K562 (cell line): ENCODE measurements at regions not wholly inside any gene's neighbourhood (a gene's known extent, or its start where the extent isn't known, plus 50 kb on each side); places are given as distances from the start of the nearest gene placed in this dataset.

ENCODE experiments used
- CHD4 ChIP-seq: fragments of 200-600 bp; sonication (generic); IDR thresholded peaks from 3 replicates; pipeline ENCODE4 v1.6.1; 2012; ENCODE audit warnings: low read depth, mild to moderate bottlenecking, mixed read lengths, low read length, inconsistent platforms; ENCODE audit not compliant: insufficient read depth, insufficient replicate concordance, poor library complexity, severe bottlenecking
- TF ChIP-seq, protein P1 (sequence below), 2 experiments: fragments of 450-650 bp in 1 of 2; sonication (generic) in 1 of 2; formaldehyde crosslinking in 1 of 2; IDR thresholded peaks; 2 replicates each; pipeline versions ENCODE4 v1.7.1 to v1.9.0; 2016 to 2022; ENCODE audit warnings: inconsistent platforms in 1 of 2, mild to moderate bottlenecking in 1 of 2, missing genetic modification reagents in 1 of 2
- TF ChIP-seq, protein P2 (sequence below), 2 experiments: fragments of 450-650 bp in 1 of 2; sonication (generic) in 1 of 2; formaldehyde crosslinking in 1 of 2; IDR thresholded peaks in 1 of 2; conservative IDR thresholded peaks in 1 of 2; 2 replicates each; pipeline versions ENCODE4 v1.6.1 to v1.8.1; 2016 to 2023; ENCODE audit warnings: mild to moderate bottlenecking in 2 of 2, moderate library complexity in 2 of 2, inconsistent platforms in 1 of 2, missing genetic modification reagents in 1 of 2

DNA sequence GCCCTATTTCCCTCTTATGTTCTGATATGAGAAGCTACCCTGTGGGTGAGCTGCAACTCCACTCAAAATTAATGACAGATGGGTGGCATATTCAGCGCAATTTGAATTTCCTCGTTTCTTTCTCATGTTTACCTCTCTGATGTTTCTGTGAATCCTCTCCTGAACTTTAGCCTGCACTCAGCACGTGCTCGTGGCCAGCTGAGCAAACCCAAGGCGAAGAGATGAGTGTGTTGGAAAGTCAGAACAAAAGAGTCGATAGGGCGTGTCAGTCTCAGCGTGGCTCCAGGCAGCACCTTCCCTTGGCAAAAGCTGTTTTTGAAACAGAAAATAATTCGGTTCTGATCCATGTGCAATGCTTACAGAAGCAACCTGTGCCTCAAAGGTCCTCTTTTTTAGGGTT is 226.1 kb upstream of the GMDS start (continued):
- TF ChIP-seq, protein P1, sequence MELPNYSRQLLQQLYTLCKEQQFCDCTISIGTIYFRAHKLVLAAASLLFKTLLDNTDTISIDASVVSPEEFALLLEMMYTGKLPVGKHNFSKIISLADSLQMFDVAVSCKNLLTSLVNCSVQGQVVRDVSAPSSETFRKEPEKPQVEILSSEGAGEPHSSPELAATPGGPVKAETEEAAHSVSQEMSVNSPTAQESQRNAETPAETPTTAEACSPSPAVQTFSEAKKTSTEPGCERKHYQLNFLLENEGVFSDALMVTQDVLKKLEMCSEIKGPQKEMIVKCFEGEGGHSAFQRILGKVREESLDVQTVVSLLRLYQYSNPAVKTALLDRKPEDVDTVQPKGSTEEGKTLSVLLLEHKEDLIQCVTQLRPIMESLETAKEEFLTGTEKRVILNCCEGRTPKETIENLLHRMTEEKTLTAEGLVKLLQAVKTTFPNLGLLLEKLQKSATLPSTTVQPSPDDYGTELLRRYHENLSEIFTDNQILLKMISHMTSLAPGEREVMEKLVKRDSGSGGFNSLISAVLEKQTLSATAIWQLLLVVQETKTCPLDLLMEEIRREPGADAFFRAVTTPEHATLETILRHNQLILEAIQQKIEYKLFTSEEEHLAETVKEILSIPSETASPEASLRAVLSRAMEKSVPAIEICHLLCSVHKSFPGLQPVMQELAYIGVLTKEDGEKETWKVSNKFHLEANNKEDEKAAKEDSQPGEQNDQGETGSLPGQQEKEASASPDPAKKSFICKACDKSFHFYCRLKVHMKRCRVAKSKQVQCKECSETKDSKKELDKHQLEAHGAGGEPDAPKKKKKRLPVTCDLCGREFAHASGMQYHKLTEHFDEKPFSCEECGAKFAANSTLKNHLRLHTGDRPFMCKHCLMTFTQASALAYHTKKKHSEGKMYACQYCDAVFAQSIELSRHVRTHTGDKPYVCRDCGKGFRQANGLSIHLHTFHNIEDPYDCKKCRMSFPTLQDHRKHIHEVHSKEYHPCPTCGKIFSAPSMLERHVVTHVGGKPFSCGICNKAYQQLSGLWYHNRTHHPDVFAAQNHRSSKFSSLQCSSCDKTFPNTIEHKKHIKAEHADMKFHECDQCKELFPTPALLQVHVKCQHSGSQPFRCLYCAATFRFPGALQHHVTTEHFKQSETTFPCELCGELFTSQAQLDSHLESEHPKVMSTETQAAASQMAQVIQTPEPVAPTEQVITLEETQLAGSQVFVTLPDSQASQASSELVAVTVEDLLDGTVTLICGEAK (IDR thresholded peaks at IDR 0.05), result no peak
- TF ChIP-seq, protein P1 (CRISPR knock-in tag; IDR thresholded peaks at IDR 0.05), result no peak
- TF ChIP-seq, protein P2, sequence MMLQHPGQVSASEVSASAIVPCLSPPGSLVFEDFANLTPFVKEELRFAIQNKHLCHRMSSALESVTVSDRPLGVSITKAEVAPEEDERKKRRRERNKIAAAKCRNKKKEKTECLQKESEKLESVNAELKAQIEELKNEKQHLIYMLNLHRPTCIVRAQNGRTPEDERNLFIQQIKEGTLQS (IDR thresholded peaks at IDR 0.05), result no peak
- TF ChIP-seq, protein P2 (CRISPR knock-in tag; conservative IDR thresholded peaks at IDR 0.05), result no peak
- TF ChIP-seq CHD4, result no peak
